ENCODE measurements at regions not wholly inside any gene's neighbourhood (a gene's known extent, or its start where the extent isn't known, plus 50 kb on each side); places are given as distances from the start of the nearest gene placed in this dataset.
"Not testable (repeated sequence)": the region's sequence is repeated elsewhere in the genome, so short reads cannot be mapped to it uniquely, and the experiment has no call there.

GRCh38 chr5:120817044-120817985, 353.2 kb downstream of the PRR16 start:
- no peak for DNase-seq (ENCODE audit: low spot score)

GRCh38 chr5:120818128-120818527, 354.0 kb downstream of the PRR16 start:
- no peak for DNase-seq (ENCODE audit: low spot score)

- no peak for DNase-seq (ENCODE audit: low spot score)
These were observed 359.2 kb downstream of the PRR16 start for GRCh38 chr5:120823328-120823727.

- DNase-seq (ENCODE audit: low spot score), result not testable (repeated sequence)
These were observed 367.5 kb downstream of the PRR16 start for GRCh38 chr5:120831646-120832045.

- DNase-seq (ENCODE audit: low spot score), result no peak
These were observed 377.7 kb downstream of the PRR16 start for GRCh38 chr5:120841830-120842229.

- DNase-seq (ENCODE audit: low spot score), result no peak
These were observed 379.4 kb downstream of the PRR16 start for GRCh38 chr5:120843390-120843980.

- DNase-seq (ENCODE audit: low spot score), result no peak
These were observed 384.8 kb downstream of the PRR16 start for GRCh38 chr5:120848883-120849282.

GRCh38 chr5:120852222-120852860, 388.2 kb downstream of the PRR16 start:
- no peak for DNase-seq (ENCODE audit: low spot score)

- no peak for DNase-seq (ENCODE audit: low spot score)
These were observed 402.9 kb downstream of the PRR16 start for GRCh38 chr5:120866997-120867396.

- DNase-seq (ENCODE audit: low spot score), result no peak
These were observed 405.7 kb downstream of the PRR16 start for GRCh38 chr5:120869831-120870230.

- no peak for DNase-seq (ENCODE audit: low spot score)
These were observed 408.2 kb downstream of the PRR16 start for GRCh38 chr5:120872297-120872696.

GRCh38 chr5:120873083-120873482, 409.0 kb downstream of the PRR16 start:
- DNase-seq (ENCODE audit: low spot score), result no peak

GRCh38 chr5:120874081-120874862, 410.2 kb downstream of the PRR16 start:
- no peak for DNase-seq (ENCODE audit: low spot score)

- no peak for DNase-seq (ENCODE audit: low spot score)
These were observed 418.1 kb downstream of the PRR16 start for GRCh38 chr5:120882038-120882775.

GRCh38 chr5:120886351-120886860, 422.3 kb downstream of the PRR16 start:
- no peak for DNase-seq (ENCODE audit: low spot score)

GRCh38 chr5:120895660-120896059, 431.6 kb downstream of the PRR16 start:
- DNase-seq (ENCODE audit: low spot score), result no peak

GRCh38 chr5:120901199-120901598, 437.1 kb downstream of the PRR16 start:
- no peak for DNase-seq (ENCODE audit: low spot score)

GRCh38 chr5:120907953-120908352, 443.9 kb downstream of the PRR16 start:
- DNase-seq (ENCODE audit: low spot score), result no peak

GRCh38 chr5:120910629-120911028, 446.5 kb downstream of the PRR16 start:
- DNase-seq (ENCODE audit: low spot score), result no peak

GRCh38 chr5:120913396-120913795, 449.3 kb downstream of the PRR16 start:
- DNase-seq (ENCODE audit: low spot score), result no peak

- no peak for DNase-seq (ENCODE audit: low spot score)
These were observed 453.2 kb downstream of the PRR16 start for GRCh38 chr5:120917214-120917758.
